Left kidney (tissue), 1 donor: ENCODE measurements at regions not wholly inside any gene's neighbourhood (a gene's known extent, or its start where the extent isn't known, plus 50 kb on each side); places are given as distances from the start of the nearest gene placed in this dataset.
"Not testable (repeated sequence)": the region's sequence is repeated elsewhere in the genome, so short reads cannot be mapped to it uniquely, and the experiment has no call there.

Experiments
- DNase-seq: peaks from one replicate; pipeline ENCODE4 v3.0.0-alpha.2; 2013

DNA sequence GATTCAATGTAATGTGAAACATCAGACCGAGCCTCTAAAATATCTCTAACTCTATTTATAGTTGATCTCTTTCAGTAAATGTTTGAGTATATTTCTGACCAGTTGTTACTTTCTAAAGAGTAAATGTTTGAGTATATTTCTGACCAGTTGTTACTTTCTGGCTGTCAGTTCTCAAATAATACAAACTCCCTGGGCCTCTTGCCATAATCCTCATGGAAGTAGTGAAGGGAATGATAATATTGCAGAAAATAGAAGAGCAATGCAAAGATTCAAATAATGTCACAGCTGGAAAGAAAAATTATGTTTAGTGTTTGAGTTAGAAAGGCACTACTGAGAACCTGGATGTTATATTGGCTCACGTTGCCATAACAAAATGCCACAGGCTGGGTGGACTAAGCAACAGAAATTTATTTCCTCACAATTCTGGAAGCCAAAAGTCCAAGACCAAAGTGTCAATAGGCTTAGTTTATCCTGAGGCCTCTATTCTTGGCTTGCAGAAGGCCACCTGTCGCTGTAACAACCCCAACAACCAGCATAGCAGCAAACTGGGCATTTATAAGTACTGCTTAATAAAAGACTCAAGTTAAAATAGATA is 470.6 kb upstream of the BCHE start:
- no peak for DNase-seq

- no peak for DNase-seq
Observed at GRCh38 chr3:166304584-166304983, 467.4 kb upstream of the BCHE start.

DNA sequence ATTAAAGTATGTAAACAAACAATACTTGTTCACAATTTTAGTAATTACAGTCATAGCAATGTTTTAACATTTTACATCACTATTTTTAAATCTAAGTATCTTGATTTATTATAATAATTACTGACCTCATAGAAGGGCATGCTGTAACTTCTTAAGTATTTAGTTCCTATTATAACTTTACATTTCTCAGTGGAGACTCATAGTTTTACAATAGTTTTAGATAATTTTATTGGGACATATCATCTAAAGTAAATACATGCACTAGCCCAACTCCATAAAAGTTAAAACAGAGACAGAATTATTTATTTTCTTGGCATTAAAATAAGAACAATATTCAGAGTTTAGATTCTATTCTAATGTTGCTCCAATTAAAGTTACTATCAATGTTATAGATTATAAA is 466.5 kb upstream of the BCHE start:
- no peak for DNase-seq

DNA sequence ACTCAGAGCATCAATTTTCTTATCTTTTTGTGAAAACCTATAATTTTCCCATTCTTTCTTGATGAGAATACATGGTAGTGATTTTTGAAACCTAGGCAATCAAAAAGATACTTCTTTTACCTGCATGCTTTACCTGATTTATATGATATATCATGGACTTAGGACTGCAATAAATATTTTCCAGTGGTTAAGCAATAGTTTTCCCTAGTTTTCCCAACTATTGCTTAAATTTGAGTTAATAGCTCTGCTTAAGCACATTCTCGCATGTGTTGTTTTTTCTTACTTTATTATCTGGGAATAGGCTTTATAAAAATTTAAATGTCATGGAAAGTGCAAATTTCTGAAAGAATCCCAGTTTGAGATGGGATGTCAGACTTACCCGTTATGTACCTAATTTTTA is 465.1 kb upstream of the BCHE start:
- no peak for DNase-seq

DNA sequence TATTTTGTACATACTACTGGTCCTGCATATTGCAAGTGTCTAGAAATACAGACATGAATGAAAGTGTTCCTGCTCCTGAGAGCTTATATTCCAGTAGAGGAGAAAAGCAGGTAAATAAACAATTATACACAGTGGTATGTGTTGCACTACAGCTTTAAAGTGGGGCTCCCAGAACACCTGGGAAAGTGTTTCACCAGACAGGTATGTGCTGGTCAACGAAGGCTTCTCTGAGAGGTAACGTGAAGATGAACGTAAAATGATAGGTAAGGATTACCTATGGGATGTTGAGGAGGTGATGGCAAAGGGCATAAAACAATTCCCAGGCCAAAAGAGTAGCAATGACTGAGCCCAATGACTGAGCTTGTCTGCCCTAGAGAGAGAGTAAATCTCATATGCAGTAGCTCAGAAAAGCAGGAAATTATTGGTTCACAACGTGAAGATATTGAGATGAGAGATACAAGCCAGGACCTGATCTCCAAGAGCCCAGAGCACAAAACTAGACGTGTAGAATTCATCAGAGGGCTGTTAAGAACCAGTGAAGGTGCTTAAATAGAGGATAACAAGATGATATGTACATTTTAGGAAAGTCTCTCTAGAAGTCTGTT is 459.1 kb upstream of the BCHE start:
- DNase-seq = no peak

DNA sequence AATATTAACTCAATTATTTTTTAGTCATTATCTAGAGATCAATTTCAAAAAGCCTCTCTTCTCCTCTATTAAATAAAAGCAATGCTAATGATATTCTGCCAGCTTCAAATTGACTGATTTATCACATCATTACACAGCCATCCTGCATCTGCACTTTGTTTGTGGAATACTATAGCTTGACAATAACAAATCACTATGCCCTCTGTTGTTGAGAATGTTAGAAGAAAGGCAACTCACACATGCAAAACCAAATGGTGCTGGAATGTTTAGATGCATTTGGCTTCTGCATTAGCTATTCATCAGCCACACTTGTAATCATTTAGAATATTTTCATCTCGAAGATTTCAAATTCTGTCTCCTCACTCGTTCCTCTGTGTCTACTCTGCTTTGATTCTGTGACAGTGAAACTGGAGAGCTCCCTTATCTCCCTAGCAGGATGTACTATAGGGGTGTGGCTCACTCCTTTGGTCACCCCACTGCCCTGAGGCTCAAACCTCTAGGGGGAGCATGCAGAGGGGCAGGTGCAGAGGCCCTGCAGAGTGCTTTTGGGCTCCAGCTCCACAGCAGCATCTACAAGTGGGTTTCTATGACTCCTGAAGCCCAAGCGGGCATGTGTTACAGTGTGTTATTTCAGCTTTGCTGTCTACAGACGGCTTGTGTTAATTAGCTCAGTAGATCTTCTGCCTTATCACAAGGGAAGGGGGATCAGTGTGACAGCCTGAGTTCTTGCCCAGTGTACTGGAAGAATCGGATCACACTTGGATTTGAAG is 454.1 kb upstream of the BCHE start:
- DNase-seq = no peak

- no peak for DNase-seq
Observed at GRCh38 chr3:166285001-166285400, 447.8 kb upstream of the BCHE start.

- DNase-seq = no peak
Observed at GRCh38 chr3:166283840-166284239, 446.6 kb upstream of the BCHE start.

- no peak for DNase-seq
Observed at GRCh38 chr3:166282931-166283330, 445.7 kb upstream of the BCHE start.

- DNase-seq = no peak
Observed at GRCh38 chr3:166279636-166280035, 442.4 kb upstream of the BCHE start.

GRCh38 chr3:166275024-166275390 is 437.8 kb upstream of the BCHE start:
- no peak for DNase-seq

DNA sequence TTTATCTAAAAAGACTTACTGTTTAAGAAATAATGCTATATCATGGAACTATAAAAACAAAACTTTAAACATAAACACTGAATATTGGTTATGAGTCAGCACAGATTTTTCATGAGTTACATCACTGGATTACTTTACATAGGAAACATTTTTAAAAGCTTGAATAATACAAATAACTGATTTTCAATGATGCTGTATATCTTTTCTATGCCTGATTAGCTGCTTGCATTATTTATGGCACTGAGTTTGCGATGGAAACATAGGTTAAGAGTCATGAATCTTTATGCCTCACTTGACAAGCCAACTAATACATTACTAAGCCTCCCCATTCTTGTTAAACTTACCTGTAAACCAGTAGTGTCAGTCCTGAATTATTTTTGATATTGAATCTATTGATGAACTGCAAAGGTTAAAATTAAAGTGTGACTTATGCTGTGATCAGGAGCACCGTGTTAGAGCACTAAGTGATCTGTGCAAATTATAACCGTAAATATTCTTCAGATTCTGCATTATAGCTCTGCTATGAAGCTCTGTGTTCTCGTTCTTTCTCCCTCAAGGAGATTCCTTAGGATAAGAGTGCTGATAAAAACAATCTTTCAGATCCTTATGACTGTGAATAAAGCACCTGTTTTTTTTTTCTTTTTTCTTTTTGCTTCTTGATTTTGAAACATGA is 437.3 kb upstream of the BCHE start:
- DNase-seq = no peak

DNA sequence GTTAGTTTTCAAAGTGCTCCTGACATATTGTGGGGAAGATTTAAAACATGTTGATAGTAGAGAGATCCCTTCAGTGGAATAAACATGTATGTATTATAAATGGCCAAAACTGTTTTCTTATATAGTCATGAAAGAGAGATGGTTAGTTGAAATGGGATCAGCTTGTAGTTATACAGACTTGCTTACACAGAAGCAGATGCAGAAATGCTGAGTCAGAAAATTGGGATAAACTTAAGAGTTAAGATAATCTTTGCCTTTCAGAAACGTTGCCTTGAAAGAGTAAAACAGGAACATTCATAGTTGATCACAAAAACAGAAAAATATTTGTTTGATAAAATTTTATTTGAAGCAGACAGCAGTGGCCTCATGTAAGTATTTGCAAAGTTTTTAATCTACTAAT is 433.2 kb upstream of the BCHE start:
- no peak for DNase-seq

DNA sequence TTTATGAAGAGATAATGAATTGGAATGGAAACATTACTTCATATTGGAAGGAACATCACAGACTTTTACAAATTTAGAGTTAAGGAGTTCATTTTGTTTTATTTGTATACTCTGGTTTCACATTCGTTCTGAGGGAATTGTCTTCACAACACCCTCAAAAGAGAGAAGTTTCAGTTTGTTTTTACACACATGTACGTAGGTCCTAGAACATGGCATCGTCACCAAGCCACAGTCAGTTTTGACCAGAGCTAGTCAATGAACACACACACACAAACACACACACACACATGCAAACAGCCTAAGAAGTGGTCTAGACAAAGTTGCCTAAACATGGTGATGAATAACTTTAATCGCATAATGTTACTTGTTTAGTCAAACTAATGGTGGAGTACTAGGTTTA is 427.9 kb upstream of the BCHE start:
- no peak for DNase-seq

GRCh38 chr3:166263460-166263859 is 426.2 kb upstream of the BCHE start:
- no peak for DNase-seq

DNA sequence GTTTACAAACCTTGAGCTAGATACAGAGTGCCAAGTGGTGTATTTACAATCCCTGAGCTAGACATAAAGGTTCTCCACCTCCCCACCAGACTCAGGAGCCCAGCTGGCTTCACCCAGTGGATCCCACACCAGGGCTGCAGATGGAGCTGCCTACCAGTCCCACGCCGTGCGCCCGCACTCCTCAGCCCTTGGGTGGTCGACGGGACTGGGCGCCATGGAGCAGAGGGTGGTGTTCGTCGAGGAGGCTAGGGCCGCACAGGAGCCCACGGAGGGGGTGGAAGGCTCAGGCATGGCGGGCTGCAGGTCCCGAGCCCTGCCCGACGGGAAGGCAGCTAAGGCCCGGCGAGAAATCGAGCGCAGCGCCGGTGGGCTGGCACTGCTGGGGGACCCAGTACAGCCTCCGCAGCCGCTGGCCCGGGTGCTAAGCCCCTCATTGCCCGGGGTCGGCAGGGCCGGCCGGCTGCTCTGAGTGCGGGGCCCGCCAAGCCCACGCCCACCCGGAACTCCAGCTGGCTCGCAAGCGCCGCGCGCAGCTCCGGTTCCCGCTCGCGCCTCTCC is 421.1 kb upstream of the BCHE start:
- DNase-seq = not testable (repeated sequence)

- no peak for DNase-seq
Observed at GRCh38 chr3:166257715-166258114, 420.5 kb upstream of the BCHE start.

DNA sequence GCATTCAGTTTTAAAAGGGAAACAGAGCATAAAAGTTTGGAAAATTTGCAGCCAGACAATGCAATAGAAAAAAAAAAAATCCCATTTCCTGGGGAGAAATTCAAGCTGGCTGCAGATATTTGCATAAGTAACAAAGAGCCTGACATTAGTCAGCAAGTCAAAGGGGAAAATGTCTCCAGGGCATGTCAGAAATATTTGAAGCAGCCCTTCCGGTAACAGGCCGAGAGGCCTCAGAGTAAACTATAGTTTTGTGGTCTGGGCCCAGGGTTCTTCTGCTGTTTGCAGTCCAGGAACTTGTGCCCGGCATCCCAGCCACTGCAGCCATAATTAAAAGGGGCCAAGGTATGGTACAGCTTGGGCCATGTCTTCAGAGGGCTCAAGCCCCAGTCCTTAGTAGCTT is 411.6 kb upstream of the BCHE start:
- DNase-seq = no peak

DNA sequence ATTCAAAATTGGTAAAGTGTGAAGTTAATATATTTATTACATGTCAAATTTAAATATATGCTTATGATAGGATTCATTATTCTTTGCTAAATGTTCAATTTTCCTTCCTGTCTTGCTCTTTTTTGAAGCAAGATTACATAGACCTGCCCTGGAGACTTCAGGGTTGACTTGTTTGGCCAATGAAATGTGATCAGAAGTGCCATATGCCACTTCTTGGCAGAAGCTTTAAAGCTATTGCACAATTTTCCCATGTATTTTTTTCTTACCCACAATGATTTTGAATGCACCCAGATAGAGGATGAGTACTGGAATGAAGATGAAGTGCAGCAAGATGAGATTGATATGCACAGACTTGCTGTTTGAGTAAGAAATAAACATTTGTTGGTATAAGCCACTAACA is 406.3 kb upstream of the BCHE start:
- DNase-seq = no peak

- no peak for DNase-seq
Observed at GRCh38 chr3:166223120-166223519, 385.9 kb upstream of the BCHE start.

DNA sequence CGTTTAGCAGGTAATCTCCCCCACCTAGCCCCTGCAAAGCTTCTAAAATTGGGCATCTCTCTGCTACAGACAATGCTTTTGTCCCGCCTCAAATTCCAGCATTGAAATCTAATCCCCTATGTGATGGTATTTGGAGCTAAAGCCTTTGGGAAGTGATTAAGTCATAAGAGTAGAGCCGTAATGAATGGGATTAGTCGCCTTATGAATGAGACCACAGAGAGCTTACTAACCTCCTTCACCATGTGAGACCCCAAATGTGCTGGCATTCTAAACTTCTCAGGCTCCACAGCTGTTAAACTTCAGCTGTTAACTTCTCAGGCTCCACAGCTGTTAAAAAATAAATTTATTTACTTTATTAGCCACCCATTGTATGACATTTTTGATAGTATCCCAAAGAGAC is 374.2 kb upstream of the BCHE start:
- no peak for DNase-seq

GRCh38 chr3:166209701-166210100 is 372.5 kb upstream of the BCHE start:
- no peak for DNase-seq

GRCh38 chr3:166205158-166205557 is 367.9 kb upstream of the BCHE start:
- no peak for DNase-seq
